ENCODE measurements at regions not wholly inside any gene's neighbourhood (a gene's known extent, or its start where the extent isn't known, plus 50 kb on each side); places are given as distances from the start of the nearest gene placed in this dataset.

DNA sequence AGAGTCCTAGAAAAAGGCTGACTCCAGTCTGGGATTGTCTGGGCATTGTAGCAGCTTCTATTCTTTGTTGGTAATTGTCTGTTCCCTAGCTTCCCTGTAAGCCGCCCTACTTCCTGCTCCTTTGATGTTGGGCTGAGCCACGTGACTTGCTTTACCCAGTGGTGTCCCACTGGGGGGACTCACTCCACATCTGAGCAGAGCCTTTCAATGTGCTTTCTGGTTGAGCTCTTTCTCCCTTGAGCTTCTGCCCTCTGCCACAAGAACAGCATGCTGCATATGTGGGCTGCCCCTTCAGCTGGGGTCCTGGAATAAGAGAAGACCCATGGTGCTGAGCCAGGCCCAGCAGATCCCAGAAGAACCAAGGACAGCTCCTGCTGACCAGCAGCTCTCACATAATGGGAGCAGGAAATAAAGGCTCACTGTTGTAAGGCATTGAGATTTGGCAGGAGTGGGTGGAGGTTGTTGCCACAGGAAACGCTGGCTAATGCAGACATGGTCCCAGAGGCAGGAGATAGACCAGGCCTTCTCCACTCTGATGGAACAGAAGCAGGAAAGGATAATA lies 276.3 kb upstream of the GJB5 start:
- H3K27ac ChIP-seq, result no peak overlapping the region
- no peak for TF ChIP-seq CTCF (conservative IDR thresholded peaks at IDR 0.05)

DNA sequence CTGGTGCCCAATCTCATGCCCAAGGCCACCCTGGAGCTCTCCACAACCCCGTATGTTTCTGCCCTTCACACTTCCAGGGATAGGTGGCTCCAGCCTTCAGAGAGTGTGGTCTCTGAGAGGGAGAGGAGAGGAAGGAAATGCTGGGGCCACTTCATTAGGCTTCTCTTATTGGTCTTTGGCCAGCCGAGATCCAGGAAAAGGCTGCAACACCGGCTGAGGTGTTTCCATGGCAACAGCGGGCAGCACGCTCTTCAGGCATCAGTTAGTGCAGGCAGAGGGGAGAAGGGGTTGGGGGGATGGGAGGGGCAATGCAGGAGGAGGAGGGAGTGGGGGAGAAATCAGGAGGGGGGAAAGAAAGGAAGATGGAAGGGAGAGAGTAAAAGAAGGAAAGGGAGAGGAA lies 275.1 kb upstream of the GJB5 start:
- H3K27ac ChIP-seq, result no peak overlapping the region
- TF ChIP-seq CTCF (conservative IDR thresholded peaks at IDR 0.05), result no peak

DNA sequence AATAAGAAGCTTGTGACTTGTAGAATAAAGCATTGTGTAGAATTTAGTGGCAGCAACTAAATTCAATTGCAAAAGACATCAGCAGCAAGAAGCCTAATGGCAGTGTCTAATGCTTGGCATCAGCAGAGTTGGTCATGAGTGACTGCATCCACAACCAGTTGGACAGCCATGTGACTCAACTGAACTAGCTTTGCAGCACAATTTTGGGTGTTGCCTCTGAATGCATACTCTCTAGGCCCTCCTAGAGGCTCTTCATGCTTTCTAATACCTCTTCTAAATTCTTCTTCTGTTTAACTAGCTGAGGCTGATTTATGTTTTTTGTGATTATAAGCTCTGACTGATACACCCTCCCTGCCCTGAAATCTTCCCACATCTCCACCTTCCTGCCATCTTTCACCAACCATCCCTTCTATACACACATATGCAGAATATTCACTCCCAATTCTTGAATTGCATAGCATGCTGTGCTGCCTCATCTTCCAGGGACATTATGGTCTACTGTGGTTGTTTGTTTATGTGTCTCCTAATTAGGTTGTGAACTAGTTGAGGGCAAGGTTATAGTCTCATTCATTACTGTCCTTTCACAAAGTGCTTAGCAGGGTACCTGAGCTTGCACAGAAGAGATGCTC lies 266.7 kb upstream of the GJB5 start:
- TF ChIP-seq CTCF (conservative IDR thresholded peaks at IDR 0.05), result no peak
- H3K27ac ChIP-seq, result no peak overlapping the region

GRCh38 chr1:34500451-34500850 lies 254.4 kb upstream of the GJB5 start:
- no peak for TF ChIP-seq CTCF (conservative IDR thresholded peaks at IDR 0.05)
- no peak overlapping the region for H3K27ac ChIP-seq

DNA sequence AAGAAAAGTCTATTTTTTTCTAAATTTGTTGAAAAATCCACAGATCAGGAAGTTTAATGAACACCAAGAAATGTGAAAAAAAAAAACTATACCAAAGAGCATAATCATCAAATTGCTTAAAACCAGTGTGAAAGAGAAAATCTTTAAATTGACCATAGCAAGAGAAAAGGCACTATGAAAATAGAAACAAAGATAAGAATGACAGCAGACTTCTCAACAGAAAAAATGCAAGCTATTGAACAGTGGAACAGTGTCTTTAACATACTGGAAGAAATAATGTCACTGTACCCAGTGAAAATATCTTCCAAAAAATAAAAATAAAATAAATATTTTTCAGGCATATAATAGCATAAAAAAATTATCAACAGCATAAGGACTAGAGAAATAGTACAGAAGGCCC lies 243.0 kb upstream of the GJB5 start:
- no peak for TF ChIP-seq CTCF (conservative IDR thresholded peaks at IDR 0.05)
- H3K27ac ChIP-seq, result no peak overlapping the region

DNA sequence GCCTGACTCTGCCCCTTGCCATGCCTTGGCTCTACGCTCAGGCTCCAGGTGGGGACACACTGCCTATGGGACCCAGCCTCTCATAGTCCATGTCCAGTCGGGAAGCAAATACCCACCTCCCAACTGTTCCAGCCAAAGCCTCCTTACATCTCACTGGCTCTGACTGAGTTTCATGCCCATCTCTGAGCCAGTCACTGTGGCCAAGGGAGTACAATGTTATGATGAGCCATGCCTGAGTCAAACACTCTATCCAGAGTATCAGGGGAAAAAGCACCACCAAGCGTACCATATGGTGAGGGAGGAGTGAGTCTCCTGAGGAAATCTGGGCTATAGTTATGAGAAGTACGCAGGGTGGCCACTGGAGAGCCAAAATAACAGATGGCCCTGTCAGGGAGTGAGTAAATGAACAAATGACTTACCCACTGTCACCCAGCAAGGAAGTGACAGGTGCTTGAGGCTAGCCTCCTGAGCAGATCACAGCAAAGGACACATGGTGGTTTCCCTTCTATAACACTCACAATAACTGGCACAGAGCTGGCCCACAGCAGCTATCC lies 236.6 kb upstream of the GJB5 start:
- no peak for TF ChIP-seq CTCF (conservative IDR thresholded peaks at IDR 0.05)
- H3K27ac ChIP-seq, result no peak overlapping the region

DNA sequence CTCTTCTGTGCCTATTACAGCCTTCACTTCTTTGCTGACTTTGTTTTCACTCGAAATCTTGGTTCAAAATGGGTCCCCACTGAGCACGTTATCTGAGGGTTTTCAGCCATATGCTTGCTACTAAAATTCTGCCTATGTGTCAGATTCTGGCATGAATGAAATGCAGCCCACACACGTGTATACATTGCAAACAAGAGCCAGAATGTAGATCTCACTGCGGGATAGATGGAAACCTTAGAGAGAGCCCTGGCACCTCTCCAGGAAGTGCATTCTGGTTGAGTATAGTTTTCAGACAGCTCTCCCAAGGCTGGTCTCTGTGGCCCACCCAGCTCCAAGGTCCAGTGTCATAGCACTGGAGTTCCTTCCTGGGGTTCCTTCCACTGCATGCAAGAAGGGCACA lies 234.7 kb upstream of the GJB5 start:
- no peak overlapping the region for H3K27ac ChIP-seq
- no peak for TF ChIP-seq CTCF (conservative IDR thresholded peaks at IDR 0.05)

Measured in VCaP (cell line).